ENCODE measurements at regions not wholly inside any gene's neighbourhood (a gene's known extent, or its start where the extent isn't known, plus 50 kb on each side); places are given as distances from the start of the nearest gene placed in this dataset.

GRCh38 chr9:118384531-118385100 lies 680.4 kb downstream of the TLR4 start:
- TF ChIP-seq CTCF (IDR thresholded peaks at IDR 0.05) = no peak
- no peak for TF ChIP-seq POLR2A (IDR thresholded peaks at IDR 0.05)

Data from adrenal gland (tissue), 5 donors.